ENCODE measurements at regions not wholly inside any gene's neighbourhood (a gene's known extent, or its start where the extent isn't known, plus 50 kb on each side); places are given as distances from the start of the nearest gene placed in this dataset.

GRCh38 chr14:27061299-27061698, 463.5 kb upstream of the NOVA1 start:
- no peak overlapping the region for H3K4me2 ChIP-seq (ENCODE audit: control insufficient read depth, extremely low read depth, insufficient read depth, low read depth, low read length)
- no peaks in the 10 kb centered on the region for H3K9me1 ChIP-seq (ENCODE audit: control insufficient read depth, extremely low read depth, insufficient read depth, low read length)
- dilution Hi-C loops (cut with MboI; ENCODE audit: extremely low pct_ligation_motif_present, low sequenced_read_pairs): no loop called here
- no peaks in the 10 kb centered on the region for H3K4me1 ChIP-seq (ENCODE audit: control insufficient read depth, extremely low read depth, insufficient read depth, low read length)
- no peak overlapping the region for H3K27ac ChIP-seq (ENCODE audit: control insufficient read depth, insufficient read depth, low read length)
- TF ChIP-seq EZH2 (IDR thresholded peaks at IDR 0.05; ENCODE audit: low read length) (no peak), CTCF (optimal IDR thresholded peaks at IDR 0.05 in 1 of 3, IDR thresholded peaks at IDR 0.05 in 1 of 3, conservative IDR thresholded peaks at IDR 0.05 in 1 of 3; ENCODE audit: extremely low read depth in 1 of 3, insufficient read depth in 2 of 3, low read length in 3 of 3) (no peak)
- H3K9ac ChIP-seq (ENCODE audit: control insufficient read depth, extremely low read depth, insufficient read depth, low read length): no peak overlapping the region
- DNase-seq (ENCODE audit: low read depth, low spot score) (no peak), FAIRE-seq (no peak)
- H3K27me3 ChIP-seq (ENCODE audit: control insufficient read depth, extremely low read depth, insufficient read depth, low read length): no peaks in the 10 kb centered on the region
- no peak overlapping the region for H2AFZ ChIP-seq (ENCODE audit: control insufficient read depth, low read length)
- no peaks in the 10 kb centered on the region for H3K36me3 ChIP-seq (ENCODE audit: control insufficient read depth in 2 of 2, extremely low read depth in 1 of 2, insufficient read depth in 2 of 2, low read length in 2 of 2)
- no peaks in the 10 kb centered on the region for H3K79me2 ChIP-seq (ENCODE audit: control insufficient read depth, insufficient read depth, low read length)
- H4K20me1 ChIP-seq (ENCODE audit: control insufficient read depth, extremely low read depth, insufficient read depth, low read length): no peaks in the 10 kb centered on the region
- H3K4me3 ChIP-seq (ENCODE audit: control insufficient read depth in 2 of 3, extremely low read depth in 1 of 3, insufficient read depth in 2 of 3, low read depth in 1 of 3, low read length in 3 of 3): no peak overlapping the region
- no peaks in the 10 kb centered on the region for H3K9me3 ChIP-seq (ENCODE audit: control insufficient read depth, low read depth, low read length)

GRCh38 chr14:27063959-27064358, 466.1 kb upstream of the NOVA1 start:
- dilution Hi-C loops (cut with MboI; ENCODE audit: extremely low pct_ligation_motif_present, low sequenced_read_pairs): no loop called here
- H3K9me3 ChIP-seq (ENCODE audit: control insufficient read depth, low read depth, low read length): no peaks in the 10 kb centered on the region
- no peaks in the 10 kb centered on the region for H4K20me1 ChIP-seq (ENCODE audit: control insufficient read depth, extremely low read depth, insufficient read depth, low read length)
- no peak overlapping the region for H3K4me3 ChIP-seq (ENCODE audit: control insufficient read depth in 2 of 3, extremely low read depth in 1 of 3, insufficient read depth in 2 of 3, low read depth in 1 of 3, low read length in 3 of 3)
- no peak overlapping the region for H3K9ac ChIP-seq (ENCODE audit: control insufficient read depth, extremely low read depth, insufficient read depth, low read length)
- no peak overlapping the region for H3K4me2 ChIP-seq (ENCODE audit: control insufficient read depth, extremely low read depth, insufficient read depth, low read depth, low read length)
- no peak overlapping the region for H3K27ac ChIP-seq (ENCODE audit: control insufficient read depth, insufficient read depth, low read length)
- H3K9me1 ChIP-seq (ENCODE audit: control insufficient read depth, extremely low read depth, insufficient read depth, low read length): no peaks in the 10 kb centered on the region
- H3K4me1 ChIP-seq (ENCODE audit: control insufficient read depth, extremely low read depth, insufficient read depth, low read length): no peaks in the 10 kb centered on the region
- no peaks in the 10 kb centered on the region for H3K36me3 ChIP-seq (ENCODE audit: control insufficient read depth in 2 of 2, extremely low read depth in 1 of 2, insufficient read depth in 2 of 2, low read length in 2 of 2)
- TF ChIP-seq CTCF (optimal IDR thresholded peaks at IDR 0.05 in 1 of 3, IDR thresholded peaks at IDR 0.05 in 1 of 3, conservative IDR thresholded peaks at IDR 0.05 in 1 of 3; ENCODE audit: extremely low read depth in 1 of 3, insufficient read depth in 2 of 3, low read length in 3 of 3): no peak
- H3K79me2 ChIP-seq (ENCODE audit: control insufficient read depth, insufficient read depth, low read length): no peaks in the 10 kb centered on the region
- H3K27me3 ChIP-seq (ENCODE audit: control insufficient read depth, extremely low read depth, insufficient read depth, low read length): no peaks in the 10 kb centered on the region
- H2AFZ ChIP-seq (ENCODE audit: control insufficient read depth, low read length): no peak overlapping the region
- DNase-seq (ENCODE audit: low read depth, low spot score): no peak
- no peak for FAIRE-seq

All from keratinocyte (primary cell).